PC-3 (cell line): ENCODE measurements at regions not wholly inside any gene's neighbourhood (a gene's known extent, or its start where the extent isn't known, plus 50 kb on each side); places are given as distances from the start of the nearest gene placed in this dataset.

ENCODE experiments used
- EZH2phosphoT487 ChIP-seq: fragments of 300-600 bp; sonication (generic); IDR thresholded peaks from 2 replicates; pipeline ENCODE4 v1.6.1; 2018; ENCODE audit warnings: mild to moderate bottlenecking, antibody characterized with exemption, low read length, borderline replicate concordance
- TF ChIP-seq, protein P1 (sequence below): fragments of 300-600 bp; sonication (generic); conservative IDR thresholded peaks from 2 replicates; pipeline ENCODE4 v1.5.1; 2017; ENCODE audit warnings: antibody characterized with exemption, low read depth, mild to moderate bottlenecking, low read length

DNA sequence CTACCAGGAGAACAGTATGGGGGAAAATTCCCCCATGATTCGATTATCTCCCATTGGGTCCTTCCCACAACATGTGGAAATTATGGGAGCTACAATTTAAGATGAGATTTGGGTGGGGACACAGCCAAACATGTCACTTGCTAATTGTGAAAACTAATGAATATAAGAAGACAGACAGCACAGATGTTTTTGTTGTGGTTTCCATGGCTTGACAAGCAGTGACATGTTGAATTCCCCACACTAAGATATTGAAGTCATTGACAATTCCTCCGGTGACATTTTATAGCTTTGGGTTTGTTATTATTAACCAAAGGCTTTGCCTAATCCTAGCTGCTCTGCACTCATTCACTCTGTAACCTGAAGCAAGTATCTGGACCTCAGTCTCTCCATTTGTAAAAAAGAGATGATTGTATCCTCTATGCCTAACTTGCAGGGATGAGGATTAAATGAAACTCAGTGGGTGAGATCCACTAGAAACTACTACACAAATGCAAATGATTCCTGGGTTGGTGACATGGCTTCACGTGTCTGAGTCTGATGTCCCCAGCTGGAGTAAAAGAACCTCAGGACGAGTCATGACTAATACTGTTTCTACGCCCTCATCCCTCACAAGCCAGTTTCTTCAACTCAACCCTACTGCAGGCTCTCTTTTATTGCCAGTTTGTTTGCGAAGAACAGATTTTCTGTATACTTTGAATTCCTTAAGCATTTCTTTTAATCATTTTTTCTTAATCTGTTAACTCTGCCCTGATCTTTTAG, 71.6 kb downstream of the ASCL1 start:
- TF ChIP-seq EZH2phosphoT487, result no peak
- TF ChIP-seq, protein P1, sequence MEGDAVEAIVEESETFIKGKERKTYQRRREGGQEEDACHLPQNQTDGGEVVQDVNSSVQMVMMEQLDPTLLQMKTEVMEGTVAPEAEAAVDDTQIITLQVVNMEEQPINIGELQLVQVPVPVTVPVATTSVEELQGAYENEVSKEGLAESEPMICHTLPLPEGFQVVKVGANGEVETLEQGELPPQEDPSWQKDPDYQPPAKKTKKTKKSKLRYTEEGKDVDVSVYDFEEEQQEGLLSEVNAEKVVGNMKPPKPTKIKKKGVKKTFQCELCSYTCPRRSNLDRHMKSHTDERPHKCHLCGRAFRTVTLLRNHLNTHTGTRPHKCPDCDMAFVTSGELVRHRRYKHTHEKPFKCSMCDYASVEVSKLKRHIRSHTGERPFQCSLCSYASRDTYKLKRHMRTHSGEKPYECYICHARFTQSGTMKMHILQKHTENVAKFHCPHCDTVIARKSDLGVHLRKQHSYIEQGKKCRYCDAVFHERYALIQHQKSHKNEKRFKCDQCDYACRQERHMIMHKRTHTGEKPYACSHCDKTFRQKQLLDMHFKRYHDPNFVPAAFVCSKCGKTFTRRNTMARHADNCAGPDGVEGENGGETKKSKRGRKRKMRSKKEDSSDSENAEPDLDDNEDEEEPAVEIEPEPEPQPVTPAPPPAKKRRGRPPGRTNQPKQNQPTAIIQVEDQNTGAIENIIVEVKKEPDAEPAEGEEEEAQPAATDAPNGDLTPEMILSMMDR, result no peak
